Thyroid gland (tissue), 4 donors: ENCODE measurements at regions not wholly inside any gene's neighbourhood (a gene's known extent, or its start where the extent isn't known, plus 50 kb on each side); places are given as distances from the start of the nearest gene placed in this dataset.

ENCODE experiments used
- POLR2A ChIP-seq, 2 donors: fragments of 450-650 bp; IDR thresholded peaks; one replicate each; pipeline ENCODE4 v1.6.1; 2017; ENCODE audit warnings: antibody characterized with exemption in 2 of 2, mild to moderate bottlenecking in 2 of 2, moderate library complexity in 1 of 2
- TF ChIP-seq, protein P1 (sequence below), 6 experiments: fragments of 200-600 bp in 3 of 6; fragments of 450-650 bp in 3 of 6; sonication (generic) in 3 of 6; IDR thresholded peaks; one replicate each; pipeline ENCODE4 v1.5.1; 2016 to 2019; ENCODE audit warnings: antibody characterized with exemption in 6 of 6, mild to moderate bottlenecking in 2 of 6, inconsistent platforms in 1 of 6, moderate library complexity in 1 of 6

GRCh38 chr10:75294866-75295701 is 59.3 kb upstream of the COMTD1 start:
- TF ChIP-seq, protein P1, sequence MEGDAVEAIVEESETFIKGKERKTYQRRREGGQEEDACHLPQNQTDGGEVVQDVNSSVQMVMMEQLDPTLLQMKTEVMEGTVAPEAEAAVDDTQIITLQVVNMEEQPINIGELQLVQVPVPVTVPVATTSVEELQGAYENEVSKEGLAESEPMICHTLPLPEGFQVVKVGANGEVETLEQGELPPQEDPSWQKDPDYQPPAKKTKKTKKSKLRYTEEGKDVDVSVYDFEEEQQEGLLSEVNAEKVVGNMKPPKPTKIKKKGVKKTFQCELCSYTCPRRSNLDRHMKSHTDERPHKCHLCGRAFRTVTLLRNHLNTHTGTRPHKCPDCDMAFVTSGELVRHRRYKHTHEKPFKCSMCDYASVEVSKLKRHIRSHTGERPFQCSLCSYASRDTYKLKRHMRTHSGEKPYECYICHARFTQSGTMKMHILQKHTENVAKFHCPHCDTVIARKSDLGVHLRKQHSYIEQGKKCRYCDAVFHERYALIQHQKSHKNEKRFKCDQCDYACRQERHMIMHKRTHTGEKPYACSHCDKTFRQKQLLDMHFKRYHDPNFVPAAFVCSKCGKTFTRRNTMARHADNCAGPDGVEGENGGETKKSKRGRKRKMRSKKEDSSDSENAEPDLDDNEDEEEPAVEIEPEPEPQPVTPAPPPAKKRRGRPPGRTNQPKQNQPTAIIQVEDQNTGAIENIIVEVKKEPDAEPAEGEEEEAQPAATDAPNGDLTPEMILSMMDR (IDR thresholded peaks at IDR 0.05), result peak in 3 of 6 experiments; percentile 31 to 38 (median 36)
- TF ChIP-seq POLR2A (IDR thresholded peaks at IDR 0.05), result peak in 1 of 2 donors; percentile 29
